ENCODE measurements at regions not wholly inside any gene's neighbourhood (a gene's known extent, or its start where the extent isn't known, plus 50 kb on each side); places are given as distances from the start of the nearest gene placed in this dataset.

DNA sequence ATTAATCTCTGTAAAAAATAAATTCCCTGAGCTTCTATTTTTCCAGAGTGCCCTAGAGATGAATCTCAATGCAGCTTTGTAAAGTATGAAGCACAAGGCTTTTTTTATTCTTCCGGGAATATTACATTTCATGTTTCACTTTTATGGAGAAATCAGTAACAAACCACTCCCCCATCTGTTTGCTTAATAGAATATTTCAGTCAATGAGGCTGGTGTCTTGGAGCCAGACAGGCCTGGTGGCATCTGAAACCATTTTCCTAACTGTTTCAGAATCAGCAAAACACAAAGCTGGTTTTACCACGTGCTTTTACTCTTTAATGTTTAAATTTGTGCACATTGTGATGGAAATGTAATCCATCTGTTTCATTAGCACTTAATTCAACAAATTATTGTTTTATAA is 400.8 kb upstream of the HSF2 start:
- Histone ChIP-seq H3K27ac (replicated peaks) (no peak overlapping the region), H3K27me3 (ENCODE audit: insufficient read depth, poor library complexity, severe bottlenecking) (no peaks in the 10 kb centered on the region), H3K4me3 (replicated peaks; ENCODE audit: insufficient read depth, low read length) (no peak overlapping the region)
- TF ChIP-seq, protein P1, sequence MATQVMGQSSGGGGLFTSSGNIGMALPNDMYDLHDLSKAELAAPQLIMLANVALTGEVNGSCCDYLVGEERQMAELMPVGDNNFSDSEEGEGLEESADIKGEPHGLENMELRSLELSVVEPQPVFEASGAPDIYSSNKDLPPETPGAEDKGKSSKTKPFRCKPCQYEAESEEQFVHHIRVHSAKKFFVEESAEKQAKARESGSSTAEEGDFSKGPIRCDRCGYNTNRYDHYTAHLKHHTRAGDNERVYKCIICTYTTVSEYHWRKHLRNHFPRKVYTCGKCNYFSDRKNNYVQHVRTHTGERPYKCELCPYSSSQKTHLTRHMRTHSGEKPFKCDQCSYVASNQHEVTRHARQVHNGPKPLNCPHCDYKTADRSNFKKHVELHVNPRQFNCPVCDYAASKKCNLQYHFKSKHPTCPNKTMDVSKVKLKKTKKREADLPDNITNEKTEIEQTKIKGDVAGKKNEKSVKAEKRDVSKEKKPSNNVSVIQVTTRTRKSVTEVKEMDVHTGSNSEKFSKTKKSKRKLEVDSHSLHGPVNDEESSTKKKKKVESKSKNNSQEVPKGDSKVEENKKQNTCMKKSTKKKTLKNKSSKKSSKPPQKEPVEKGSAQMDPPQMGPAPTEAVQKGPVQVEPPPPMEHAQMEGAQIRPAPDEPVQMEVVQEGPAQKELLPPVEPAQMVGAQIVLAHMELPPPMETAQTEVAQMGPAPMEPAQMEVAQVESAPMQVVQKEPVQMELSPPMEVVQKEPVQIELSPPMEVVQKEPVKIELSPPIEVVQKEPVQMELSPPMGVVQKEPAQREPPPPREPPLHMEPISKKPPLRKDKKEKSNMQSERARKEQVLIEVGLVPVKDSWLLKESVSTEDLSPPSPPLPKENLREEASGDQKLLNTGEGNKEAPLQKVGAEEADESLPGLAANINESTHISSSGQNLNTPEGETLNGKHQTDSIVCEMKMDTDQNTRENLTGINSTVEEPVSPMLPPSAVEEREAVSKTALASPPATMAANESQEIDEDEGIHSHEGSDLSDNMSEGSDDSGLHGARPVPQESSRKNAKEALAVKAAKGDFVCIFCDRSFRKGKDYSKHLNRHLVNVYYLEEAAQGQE (IDR thresholded peaks at IDR 0.05; ENCODE audit: insufficient replicate concordance, low read depth), result no peak
- TF ChIP-seq POLR2AphosphoS5 (IDR thresholded peaks at IDR 0.05; ENCODE audit: low read depth), result no peak
- TF ChIP-seq, protein P2, sequence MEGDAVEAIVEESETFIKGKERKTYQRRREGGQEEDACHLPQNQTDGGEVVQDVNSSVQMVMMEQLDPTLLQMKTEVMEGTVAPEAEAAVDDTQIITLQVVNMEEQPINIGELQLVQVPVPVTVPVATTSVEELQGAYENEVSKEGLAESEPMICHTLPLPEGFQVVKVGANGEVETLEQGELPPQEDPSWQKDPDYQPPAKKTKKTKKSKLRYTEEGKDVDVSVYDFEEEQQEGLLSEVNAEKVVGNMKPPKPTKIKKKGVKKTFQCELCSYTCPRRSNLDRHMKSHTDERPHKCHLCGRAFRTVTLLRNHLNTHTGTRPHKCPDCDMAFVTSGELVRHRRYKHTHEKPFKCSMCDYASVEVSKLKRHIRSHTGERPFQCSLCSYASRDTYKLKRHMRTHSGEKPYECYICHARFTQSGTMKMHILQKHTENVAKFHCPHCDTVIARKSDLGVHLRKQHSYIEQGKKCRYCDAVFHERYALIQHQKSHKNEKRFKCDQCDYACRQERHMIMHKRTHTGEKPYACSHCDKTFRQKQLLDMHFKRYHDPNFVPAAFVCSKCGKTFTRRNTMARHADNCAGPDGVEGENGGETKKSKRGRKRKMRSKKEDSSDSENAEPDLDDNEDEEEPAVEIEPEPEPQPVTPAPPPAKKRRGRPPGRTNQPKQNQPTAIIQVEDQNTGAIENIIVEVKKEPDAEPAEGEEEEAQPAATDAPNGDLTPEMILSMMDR (IDR thresholded peaks at IDR 0.05; ENCODE audit: insufficient read depth, low read length), result no peak
- no peak for TF ChIP-seq SPI1 (IDR thresholded peaks at IDR 0.05; ENCODE audit: borderline replicate concordance, low read depth)
- no peak for TF ChIP-seq GABPA (IDR thresholded peaks at IDR 0.05; ENCODE audit: low read depth)
- no peak for DNase-seq (ENCODE audit: low read depth in 1 of 2, low spot score in 1 of 2)

DNA sequence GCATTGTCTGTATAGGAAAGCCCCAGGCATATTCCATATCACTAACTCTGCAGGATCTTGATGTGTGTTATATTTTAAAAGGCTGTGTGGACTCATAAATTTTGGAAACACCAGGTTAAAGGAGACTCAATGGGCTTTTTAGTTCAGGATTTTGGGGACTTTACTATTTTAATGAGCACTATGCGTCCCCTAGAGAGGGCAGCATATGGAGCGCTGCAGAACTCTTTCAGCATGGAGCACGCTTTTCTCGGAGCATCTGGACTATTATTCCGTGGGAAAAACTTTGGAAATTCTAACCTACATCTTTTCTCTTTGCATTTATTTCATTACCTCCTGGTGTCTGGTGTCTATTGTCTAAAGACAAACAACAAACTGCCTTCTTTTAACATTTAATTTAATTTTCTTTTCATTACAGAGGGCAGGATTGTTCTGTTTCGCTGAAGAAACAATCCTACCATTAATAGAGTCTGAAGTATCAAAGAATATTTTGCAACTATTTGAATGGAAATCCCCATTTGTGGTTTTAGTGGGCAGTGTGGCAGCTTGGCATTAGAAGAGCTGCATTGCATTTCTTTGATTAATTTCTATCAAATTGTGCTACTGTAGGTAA is 399.9 kb upstream of the HSF2 start:
- no peak overlapping the region for H3K4me3 ChIP-seq (replicated peaks; ENCODE audit: insufficient read depth, low read length)
- H3K27me3 ChIP-seq (ENCODE audit: insufficient read depth, poor library complexity, severe bottlenecking), result no peaks in the 10 kb centered on the region
- H3K27ac ChIP-seq (replicated peaks), result no peak overlapping the region
- DNase-seq (ENCODE audit: low read depth in 1 of 2, low spot score in 1 of 2), result no peak
- TF ChIP-seq, protein P1 (IDR thresholded peaks at IDR 0.05; ENCODE audit: insufficient replicate concordance, low read depth), result no peak
- TF ChIP-seq SPI1 (IDR thresholded peaks at IDR 0.05; ENCODE audit: borderline replicate concordance, low read depth) (no peak), GABPA (IDR thresholded peaks at IDR 0.05; ENCODE audit: low read depth) (no peak), POLR2AphosphoS5 (IDR thresholded peaks at IDR 0.05; ENCODE audit: low read depth) (no peak)
- TF ChIP-seq, protein P2 (IDR thresholded peaks at IDR 0.05; ENCODE audit: insufficient read depth, low read length), result no peak

DNA sequence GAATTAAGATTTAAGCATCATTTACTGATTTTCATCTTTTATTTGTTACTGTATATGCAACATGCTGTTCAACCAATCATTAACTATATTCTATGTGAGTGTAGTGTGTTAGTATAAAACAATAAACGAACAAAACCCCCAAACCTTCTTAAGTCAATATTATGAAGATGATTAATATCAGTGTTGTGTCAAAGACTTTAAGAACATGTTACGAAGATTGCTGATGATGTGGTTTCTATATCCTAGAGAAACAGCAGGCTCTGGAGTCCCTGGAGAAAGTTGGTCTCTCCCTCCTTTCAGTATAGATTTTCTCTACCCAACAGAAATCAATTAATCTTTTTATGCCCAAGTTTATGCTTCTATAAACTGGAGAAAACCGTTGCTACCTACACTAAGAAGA is 393.8 kb upstream of the HSF2 start:
- Histone ChIP-seq H3K27ac (replicated peaks) (no peak overlapping the region), H3K4me3 (replicated peaks; ENCODE audit: insufficient read depth, low read length) (no peak overlapping the region), H3K27me3 (ENCODE audit: insufficient read depth, poor library complexity, severe bottlenecking) (no peaks in the 10 kb centered on the region)
- TF ChIP-seq SPI1 (IDR thresholded peaks at IDR 0.05; ENCODE audit: borderline replicate concordance, low read depth) (no peak), POLR2AphosphoS5 (IDR thresholded peaks at IDR 0.05; ENCODE audit: low read depth) (no peak), GABPA (IDR thresholded peaks at IDR 0.05; ENCODE audit: low read depth) (no peak)
- TF ChIP-seq, protein P1 (IDR thresholded peaks at IDR 0.05; ENCODE audit: insufficient replicate concordance, low read depth), result no peak
- TF ChIP-seq, protein P2 (IDR thresholded peaks at IDR 0.05; ENCODE audit: insufficient read depth, low read length), result no peak
- no peak for DNase-seq (ENCODE audit: low read depth in 1 of 2, low spot score in 1 of 2)
